ENCODE measurements at regions not wholly inside any gene's neighbourhood (a gene's known extent, or its start where the extent isn't known, plus 50 kb on each side); places are given as distances from the start of the nearest gene placed in this dataset.
"Not testable (repeated sequence)": the region's sequence is repeated elsewhere in the genome, so short reads cannot be mapped to it uniquely, and the experiment has no call there.

DNA sequence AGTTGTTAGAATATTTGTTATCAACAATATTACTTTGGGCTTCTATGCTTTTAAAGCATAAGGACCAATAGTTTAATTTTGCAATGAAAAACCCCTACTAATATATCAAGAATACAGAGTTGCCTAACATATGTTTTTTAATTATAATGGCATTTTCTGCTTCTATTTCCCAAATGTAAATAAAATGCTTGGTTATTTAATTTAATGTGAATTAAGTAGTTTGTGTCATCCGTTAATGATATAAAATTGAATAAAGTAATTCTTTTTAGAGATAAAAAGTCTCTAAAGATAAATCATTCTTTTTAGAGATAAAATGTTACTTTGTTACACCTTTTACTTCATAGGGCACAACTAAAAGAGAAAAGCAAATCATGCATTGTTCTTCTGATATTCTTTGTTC lies 583.7 kb upstream of the ADGRL2 start:
- no peak for DNase-seq (ENCODE audit: low read depth)

- no peak for DNase-seq (ENCODE audit: low read depth)
These were observed 587.5 kb upstream of the ADGRL2 start for GRCh38 chr1:81213279-81213678.

- DNase-seq (ENCODE audit: low read depth): no peak
These were observed 591.3 kb upstream of the ADGRL2 start for GRCh38 chr1:81209461-81209860.

DNA sequence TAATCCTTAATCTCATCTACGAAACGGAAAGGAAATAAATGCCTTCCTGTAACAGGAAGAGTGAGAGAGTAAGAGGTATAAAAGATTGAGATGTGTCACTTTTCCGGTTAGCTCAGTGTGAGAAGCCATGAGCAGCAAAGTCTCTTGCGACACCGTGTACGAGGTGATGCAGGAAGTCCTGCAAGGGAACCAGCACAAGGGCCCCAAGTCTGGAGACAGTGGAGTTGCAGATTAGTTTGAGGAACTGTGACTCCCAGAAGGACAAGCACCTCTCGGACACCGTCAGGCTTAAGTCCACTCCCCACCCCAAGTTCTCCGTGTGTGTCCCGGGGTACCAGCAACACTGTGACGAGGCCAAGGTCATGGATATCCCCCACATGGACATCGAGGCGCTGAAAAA lies 592.3 kb upstream of the ADGRL2 start:
- DNase-seq (ENCODE audit: low read depth): no peak

GRCh38 chr1:81205956-81206355 lies 594.8 kb upstream of the ADGRL2 start:
- no peak for DNase-seq (ENCODE audit: low read depth)

- no peak for DNase-seq (ENCODE audit: low read depth)
These were observed 599.0 kb upstream of the ADGRL2 start for GRCh38 chr1:81201779-81202178.

DNA sequence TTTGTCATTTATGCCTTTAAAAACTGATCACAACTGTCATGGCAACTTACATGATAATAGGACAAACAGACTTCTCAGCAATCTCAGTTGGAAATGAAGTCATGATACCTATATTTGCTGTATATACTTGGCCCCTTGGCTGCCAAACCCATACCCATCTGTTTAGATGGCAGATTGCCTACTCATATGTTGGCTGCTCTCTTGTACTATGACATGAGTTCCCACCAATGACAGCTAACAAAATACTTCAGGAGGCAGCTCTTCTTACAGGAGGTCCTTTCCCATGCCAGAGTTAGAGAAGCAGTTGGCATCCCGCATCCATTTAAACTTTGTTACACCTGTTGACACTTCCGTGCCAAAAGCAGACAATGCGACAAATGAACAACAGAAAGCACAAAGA lies 603.1 kb upstream of the ADGRL2 start:
- no peak for DNase-seq (ENCODE audit: low read depth)

- DNase-seq (ENCODE audit: low read depth): no peak
These were observed 607.8 kb upstream of the ADGRL2 start for GRCh38 chr1:81192647-81193642.

DNA sequence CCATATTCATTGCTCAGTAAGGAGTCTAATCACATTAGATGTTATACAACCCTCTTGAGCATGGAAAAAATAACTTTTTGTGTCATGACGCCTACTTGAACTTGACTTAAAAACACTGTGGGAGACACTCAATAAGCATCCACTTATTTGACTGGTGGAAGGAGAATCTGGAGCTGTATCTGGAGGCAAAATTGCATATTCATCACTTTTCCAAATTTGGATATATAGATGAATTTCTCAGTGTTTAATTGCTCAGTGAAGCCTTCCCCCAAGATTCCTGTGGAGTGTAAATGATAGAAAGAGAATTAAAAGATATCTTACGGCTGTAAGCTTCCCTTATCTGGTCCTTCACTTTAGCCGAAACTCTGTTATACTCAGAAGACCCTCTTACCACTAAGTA lies 610.7 kb upstream of the ADGRL2 start:
- DNase-seq (ENCODE audit: low read depth): no peak

DNA sequence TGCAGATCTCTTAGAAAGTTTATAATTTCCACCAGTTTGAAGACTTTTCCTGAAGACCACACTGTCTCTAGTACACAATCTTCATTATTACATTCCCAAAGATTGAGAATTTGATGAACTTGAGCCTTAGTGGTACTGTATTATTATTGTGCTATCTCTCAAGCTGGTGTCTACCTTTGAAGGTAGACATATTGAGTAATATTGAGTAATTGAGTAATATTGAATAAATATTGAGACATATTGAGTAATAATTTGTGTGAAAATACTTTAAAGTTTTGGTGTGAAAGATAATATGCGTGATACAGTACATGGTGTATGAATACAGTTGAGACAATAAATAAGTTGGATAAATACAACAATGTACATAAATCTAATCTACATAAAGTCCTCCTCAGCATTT lies 613.1 kb upstream of the ADGRL2 start:
- no peak for DNase-seq (ENCODE audit: low read depth)

GRCh38 chr1:81186261-81186660 lies 614.5 kb upstream of the ADGRL2 start:
- no peak for DNase-seq (ENCODE audit: low read depth)

- DNase-seq (ENCODE audit: low read depth): no peak
These were observed 617.2 kb upstream of the ADGRL2 start for GRCh38 chr1:81183553-81183952.

- no peak for DNase-seq (ENCODE audit: low read depth)
These were observed 617.7 kb upstream of the ADGRL2 start for GRCh38 chr1:81183051-81183450.

GRCh38 chr1:81179242-81179641 lies 621.5 kb upstream of the ADGRL2 start:
- DNase-seq (ENCODE audit: low read depth): no peak

DNA sequence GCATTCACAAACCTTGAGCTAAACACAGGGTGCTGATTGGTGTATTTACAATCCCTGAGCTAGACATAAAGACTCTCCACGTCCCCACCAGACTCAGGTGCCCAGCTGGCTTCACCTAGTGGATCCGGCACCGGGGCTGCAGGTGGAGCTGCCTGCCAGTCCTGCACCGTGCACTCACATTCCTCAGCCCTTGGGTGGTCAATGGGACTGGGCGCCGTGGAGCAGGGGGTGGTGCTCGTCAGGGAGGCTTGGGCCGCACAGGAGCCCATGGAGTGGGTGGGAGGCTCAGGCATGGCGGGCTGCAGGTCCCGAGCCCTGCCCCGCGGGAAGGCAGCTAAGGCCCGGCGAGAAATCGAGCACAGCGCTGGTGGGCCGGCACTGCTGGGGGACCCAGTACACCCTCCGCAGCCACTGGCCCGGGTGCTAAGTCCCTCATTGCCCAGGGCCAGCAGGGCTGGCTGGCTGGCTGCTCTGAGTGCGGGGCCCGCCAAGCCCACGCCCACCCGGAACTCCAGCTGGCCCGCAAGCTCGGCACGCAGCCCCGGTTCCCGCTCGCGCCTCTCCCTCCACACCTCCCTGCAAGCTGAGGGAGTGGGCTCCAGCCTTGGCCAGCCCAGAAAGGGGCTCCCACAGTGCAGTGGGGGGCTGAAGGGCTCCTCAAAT lies 622.2 kb upstream of the ADGRL2 start:
- not testable (repeated sequence) for DNase-seq (ENCODE audit: low read depth)

- DNase-seq (ENCODE audit: low read depth): no peak
These were observed 625.8 kb upstream of the ADGRL2 start for GRCh38 chr1:81174811-81175476.

GRCh38 chr1:81174052-81174451 lies 626.7 kb upstream of the ADGRL2 start:
- DNase-seq (ENCODE audit: low read depth): no peak

- no peak for DNase-seq (ENCODE audit: low read depth)
These were observed 628.3 kb upstream of the ADGRL2 start for GRCh38 chr1:81172483-81172882.

DNA sequence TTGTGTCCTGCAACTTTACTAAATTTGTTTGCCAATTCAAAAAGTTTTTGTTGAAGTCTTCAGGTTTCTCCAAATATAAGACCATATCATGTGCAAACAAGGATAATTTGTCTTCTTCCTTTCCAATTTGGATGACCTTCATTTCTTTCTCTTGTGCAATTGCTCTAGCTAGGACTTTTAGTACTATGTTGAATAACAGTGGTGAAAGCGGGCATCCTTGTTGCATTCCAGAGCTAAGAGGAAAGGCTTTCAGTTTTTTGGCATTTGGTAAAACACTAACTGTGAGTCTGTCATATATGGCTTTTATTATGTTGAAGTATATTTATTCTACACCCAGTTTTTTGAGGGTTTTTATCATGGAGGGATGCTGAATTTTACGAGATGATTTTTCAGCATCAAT lies 630.0 kb upstream of the ADGRL2 start:
- no peak for DNase-seq (ENCODE audit: low read depth)

DNA sequence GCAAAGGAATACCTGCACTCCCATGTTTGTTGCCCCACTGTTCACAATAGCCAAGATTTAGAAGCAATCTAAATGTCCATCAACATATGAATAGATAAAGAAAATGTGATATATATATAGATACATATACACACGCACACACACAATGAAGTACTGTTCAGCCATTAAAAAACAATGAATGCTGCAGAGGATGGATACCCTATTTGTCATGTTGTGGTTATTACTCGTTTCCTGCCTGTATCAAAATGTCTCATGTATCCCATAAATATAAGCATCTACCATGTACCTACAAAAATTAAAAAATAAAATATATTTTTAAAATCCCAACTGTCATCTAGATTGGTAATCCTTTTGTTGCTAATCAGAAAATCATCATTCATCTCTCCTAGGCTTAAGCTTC lies 634.8 kb upstream of the ADGRL2 start:
- no peak for DNase-seq (ENCODE audit: low read depth)

DNA sequence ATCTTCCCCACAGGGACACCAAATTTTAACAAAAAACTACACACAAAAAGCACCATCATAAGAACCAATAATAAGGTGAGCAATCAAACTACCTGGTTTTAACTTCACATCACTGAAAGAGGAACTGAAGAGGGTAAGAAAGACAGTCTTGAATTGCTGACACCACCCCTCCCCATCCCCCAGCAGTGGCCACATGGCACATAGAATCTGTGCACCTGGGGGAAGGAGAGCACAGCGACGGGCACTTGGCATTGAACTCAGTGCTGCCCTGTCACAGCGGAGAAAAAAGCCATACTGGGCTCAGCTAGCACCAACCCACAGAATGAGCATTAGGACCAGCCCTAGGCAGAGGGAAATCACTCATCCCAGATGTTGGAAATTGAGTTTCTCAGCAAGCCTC lies 640.0 kb upstream of the ADGRL2 start:
- DNase-seq (ENCODE audit: low read depth): no peak

GRCh38 chr1:81158592-81158991 lies 642.1 kb upstream of the ADGRL2 start:
- no peak for DNase-seq (ENCODE audit: low read depth)

- DNase-seq (ENCODE audit: low read depth): no peak
These were observed 643.0 kb upstream of the ADGRL2 start for GRCh38 chr1:81157686-81158085.

All from activated T-cell treated with anti-CD3 and anti-CD28 coated beads for 48 hours (primary cell).